Activated naive CD8-positive, alpha-beta T cell treated with anti-CD3 and anti-CD28 coated beads for 36 hours (primary cell): ENCODE measurements at regions not wholly inside any gene's neighbourhood (a gene's known extent, or its start where the extent isn't known, plus 50 kb on each side); places are given as distances from the start of the nearest gene placed in this dataset.
"Not testable (repeated sequence)": the region's sequence is repeated elsewhere in the genome, so short reads cannot be mapped to it uniquely, and the experiment has no call there.

Experiments used
- DNase-seq: peaks from one replicate; pipeline ENCODE4 v3.0.0; 2021
- H3K27ac Mint-ChIP-seq: one replicate; pipeline ENCODE4 v1.8.0; 2022; ENCODE audit warnings: mild to moderate bottlenecking, moderate library complexity, mixed read lengths
- H3K27me3 Mint-ChIP-seq: one replicate; pipeline ENCODE4 v1.8.0; 2022; ENCODE audit warnings: mild to moderate bottlenecking, mixed read lengths
- H3K36me3 Mint-ChIP-seq: one replicate; pipeline ENCODE4 v1.8.0; 2021; ENCODE audit warnings: mild to moderate bottlenecking, mixed read lengths
- H3K4me1 Mint-ChIP-seq: one replicate; pipeline ENCODE4 v1.8.0; 2021; ENCODE audit warnings: mixed read lengths
- H3K4me3 Mint-ChIP-seq: one replicate; pipeline ENCODE4 v1.8.0; 2022; ENCODE audit warnings: mild to moderate bottlenecking, moderate library complexity, mixed read lengths
- H3K9me3 Mint-ChIP-seq: one replicate; pipeline ENCODE4 v1.8.0; 2022; ENCODE audit warnings: mixed read lengths

DNA sequence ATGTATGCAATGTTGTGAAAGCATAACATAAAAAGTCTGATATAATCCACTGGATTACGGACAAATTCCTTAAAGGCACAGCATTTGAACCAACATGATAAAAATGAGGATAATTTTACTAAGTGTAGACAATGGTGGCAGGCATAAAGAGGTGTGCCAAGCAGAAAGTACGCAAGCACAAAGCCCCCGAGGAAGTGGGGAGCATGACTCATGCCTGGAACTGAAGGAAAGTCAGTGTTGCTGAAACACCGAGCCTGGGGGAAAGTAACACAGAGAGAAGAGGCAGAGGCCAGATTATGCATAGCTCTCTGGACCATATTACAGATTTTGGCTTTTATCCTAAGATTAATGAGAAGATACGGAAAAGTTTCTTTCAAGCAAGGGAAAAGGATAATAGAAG is 490.0 kb upstream of the PHF14 start:
- Mint-ChIP-seq H3K9me3 (no peaks in the 10 kb centered on the region), H3K27me3 (no peaks in the 10 kb centered on the region), H3K4me1 (no peaks in the 10 kb centered on the region), H3K4me3 (no peak overlapping the region), H3K27ac (no peak overlapping the region), H3K36me3 (no peaks in the 10 kb centered on the region)
- no peak for DNase-seq

DNA sequence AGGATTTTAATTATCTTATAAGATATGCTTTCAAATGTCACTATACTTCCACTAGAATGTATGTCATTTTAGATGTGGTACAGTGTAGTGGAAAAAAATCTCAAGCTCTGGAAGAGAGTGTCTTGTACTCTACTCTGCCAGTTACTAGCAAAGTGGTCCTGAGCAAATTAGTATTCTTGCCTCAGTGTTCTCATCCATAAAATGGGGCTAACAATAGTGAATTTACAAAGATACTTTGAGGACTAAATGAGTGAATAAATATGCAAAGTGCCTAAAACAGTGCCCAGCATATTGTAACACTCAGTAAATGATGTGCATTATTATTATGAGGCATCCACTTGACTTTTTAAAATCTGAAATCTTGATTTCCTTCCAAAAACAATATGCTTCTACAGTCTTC is 488.9 kb upstream of the PHF14 start:
- no peaks in the 10 kb centered on the region for H3K27me3 Mint-ChIP-seq
- H3K9me3 Mint-ChIP-seq, result no peaks in the 10 kb centered on the region
- no peak overlapping the region for H3K4me3 Mint-ChIP-seq
- H3K4me1 Mint-ChIP-seq, result no peaks in the 10 kb centered on the region
- H3K27ac Mint-ChIP-seq, result no peak overlapping the region
- DNase-seq, result no peak
- H3K36me3 Mint-ChIP-seq, result no peaks in the 10 kb centered on the region

DNA sequence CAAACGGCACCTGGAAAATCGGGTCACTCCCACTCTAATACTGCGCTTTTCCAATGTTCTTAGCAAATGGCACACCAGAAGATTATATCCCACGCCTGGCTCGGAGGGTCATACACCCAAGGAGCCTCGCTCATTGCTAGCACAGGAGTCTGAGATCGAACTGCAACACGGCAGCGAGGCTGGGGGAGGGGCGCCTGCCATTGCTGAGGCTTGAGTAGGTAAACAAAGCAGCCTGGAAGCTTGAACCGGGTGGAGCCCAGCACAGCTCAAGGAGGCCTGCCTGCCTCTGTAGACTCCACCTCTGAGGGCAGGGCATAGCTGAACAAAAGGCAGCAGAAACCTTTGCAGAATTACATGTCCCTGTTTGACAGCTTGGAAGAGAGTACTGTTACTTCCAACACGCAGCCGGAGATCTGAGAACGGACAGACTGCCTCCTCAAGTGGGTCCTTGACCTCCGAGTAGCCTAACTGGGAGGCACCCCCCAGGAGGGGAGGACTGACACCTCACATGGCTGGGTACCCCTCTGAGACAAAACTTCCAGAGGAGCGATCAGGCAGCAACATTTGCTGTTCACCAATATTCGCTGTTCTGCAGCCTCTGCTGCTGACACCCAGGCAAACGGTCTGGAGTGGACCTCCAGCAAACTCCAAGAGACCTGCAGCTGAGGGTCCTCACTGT is 472.3 kb upstream of the PHF14 start:
- not testable (repeated sequence) for H3K27me3 Mint-ChIP-seq, DNase-seq, H3K4me3 Mint-ChIP-seq, H3K4me1 Mint-ChIP-seq, H3K36me3 Mint-ChIP-seq, H3K27ac Mint-ChIP-seq
- H3K9me3 Mint-ChIP-seq, result peaks cover 20% of the 10 kb centered on the region

DNA sequence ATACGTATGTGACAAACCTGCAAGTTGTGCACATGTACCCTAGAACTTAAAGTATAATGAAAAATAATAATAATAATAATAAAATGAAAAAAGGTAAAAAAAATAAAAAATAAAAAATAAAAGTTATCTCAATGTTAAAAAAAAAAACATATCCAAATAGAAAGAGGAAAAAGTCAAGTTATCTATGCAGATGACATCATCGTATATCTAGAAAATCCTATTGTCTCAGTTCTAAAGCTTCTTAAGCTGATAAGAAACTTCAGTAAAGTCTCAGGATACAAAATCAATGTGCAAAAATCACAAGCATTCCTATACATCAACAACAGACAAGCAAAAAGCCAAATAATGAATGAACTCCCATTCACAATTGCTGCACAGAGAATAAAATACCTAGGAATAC is 466.6 kb upstream of the PHF14 start:
- no peaks in the 10 kb centered on the region for H3K27me3 Mint-ChIP-seq
- H3K9me3 Mint-ChIP-seq, result peaks cover 9% of the 10 kb centered on the region
- H3K27ac Mint-ChIP-seq, result no peak overlapping the region
- H3K4me3 Mint-ChIP-seq, result no peak overlapping the region
- no peaks in the 10 kb centered on the region for H3K36me3 Mint-ChIP-seq
- DNase-seq, result no peak
- no peaks in the 10 kb centered on the region for H3K4me1 Mint-ChIP-seq

DNA sequence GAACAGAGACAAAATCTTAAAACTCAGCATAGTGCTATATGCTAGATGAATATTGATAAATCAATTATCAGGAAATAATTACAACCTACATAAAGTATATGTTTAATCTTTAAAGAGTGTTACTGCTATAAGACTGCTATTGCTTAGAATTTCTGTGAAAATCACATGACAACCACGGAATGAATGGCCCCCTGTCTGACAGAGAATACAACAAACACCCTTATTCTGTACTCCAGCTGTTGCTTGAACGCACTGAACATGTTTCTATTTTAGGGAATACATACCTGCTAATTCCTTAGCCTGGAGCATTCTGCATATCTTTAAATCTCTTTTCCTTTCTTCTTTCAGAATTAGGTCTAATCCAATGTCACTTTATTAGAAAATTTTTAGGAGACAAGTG is 452.4 kb upstream of the PHF14 start:
- H3K4me1 Mint-ChIP-seq, result no peaks in the 10 kb centered on the region
- no peaks in the 10 kb centered on the region for H3K36me3 Mint-ChIP-seq
- H3K27ac Mint-ChIP-seq, result no peak overlapping the region
- no peak overlapping the region for H3K4me3 Mint-ChIP-seq
- peaks cover 3% of the 10 kb centered on the region for H3K9me3 Mint-ChIP-seq
- no peak for DNase-seq
- H3K27me3 Mint-ChIP-seq, result no peaks in the 10 kb centered on the region

DNA sequence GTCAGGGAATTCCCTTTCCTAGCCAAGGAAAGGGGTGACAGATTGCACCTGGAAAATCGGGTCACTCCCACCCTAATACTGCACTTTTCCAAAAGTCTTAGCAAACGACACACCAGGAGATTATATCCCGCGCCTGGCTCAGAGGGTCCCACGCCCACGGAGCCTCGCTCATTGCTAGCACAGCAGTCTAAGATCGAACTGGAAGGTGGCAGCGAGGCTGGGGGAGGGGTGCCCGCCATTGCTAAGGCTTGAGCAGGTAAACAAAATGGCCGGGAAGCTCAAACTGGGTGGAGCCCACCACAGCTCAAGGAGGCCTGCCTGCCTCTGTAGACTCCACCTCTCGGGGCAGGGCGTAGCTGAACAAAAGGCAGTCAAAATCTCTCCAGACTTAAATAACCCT is 440.2 kb upstream of the PHF14 start:
- H3K36me3 Mint-ChIP-seq, H3K4me3 Mint-ChIP-seq, DNase-seq, H3K27me3 Mint-ChIP-seq, H3K27ac Mint-ChIP-seq, H3K4me1 Mint-ChIP-seq, H3K9me3 Mint-ChIP-seq: not testable (repeated sequence)

DNA sequence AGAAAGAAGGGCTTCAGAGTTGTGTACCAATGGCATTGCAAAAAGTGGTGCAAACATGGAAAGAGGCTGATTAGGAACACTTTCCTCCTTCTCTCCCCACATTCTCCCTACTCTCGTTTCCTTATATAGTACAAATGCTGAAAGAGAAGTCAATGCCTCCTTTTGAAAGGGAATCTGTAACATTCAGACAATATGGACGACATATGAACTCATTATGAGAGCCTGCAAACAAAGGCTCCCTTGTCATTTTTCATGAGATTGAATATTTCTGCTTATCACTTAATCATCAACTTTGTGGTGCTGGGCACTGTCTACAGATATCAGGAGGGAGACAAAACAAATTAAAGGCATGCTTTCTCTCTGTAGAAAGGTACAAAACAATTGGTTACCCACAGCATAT is 437.1 kb upstream of the PHF14 start:
- Mint-ChIP-seq H3K4me3 (no peak overlapping the region), H3K36me3 (no peaks in the 10 kb centered on the region), H3K4me1 (no peaks in the 10 kb centered on the region), H3K27me3 (no peaks in the 10 kb centered on the region), H3K27ac (no peak overlapping the region), H3K9me3 (no peaks in the 10 kb centered on the region)
- DNase-seq, result no peak

DNA sequence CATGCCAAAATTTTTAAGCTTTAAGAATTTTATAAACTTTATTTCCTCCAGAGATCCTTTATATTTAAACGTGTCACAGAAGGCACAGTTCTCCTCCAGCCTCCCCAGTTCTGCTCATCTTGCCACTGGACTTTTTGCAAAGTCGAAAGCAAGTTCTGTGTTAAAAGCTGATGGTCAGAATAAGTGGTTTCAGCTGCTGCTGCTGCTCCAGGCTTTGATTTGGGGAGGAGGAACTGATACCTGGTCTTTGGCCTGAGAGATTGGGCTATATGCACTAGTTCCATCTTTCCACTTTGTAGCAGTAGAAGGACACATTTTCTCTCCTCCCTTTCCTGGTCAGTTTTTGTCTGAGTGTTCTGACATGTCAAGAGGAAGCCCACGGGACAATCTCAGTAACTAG is 435.9 kb upstream of the PHF14 start:
- no peak overlapping the region for H3K4me3 Mint-ChIP-seq
- no peak overlapping the region for H3K27ac Mint-ChIP-seq
- H3K36me3 Mint-ChIP-seq, result no peaks in the 10 kb centered on the region
- no peaks in the 10 kb centered on the region for H3K4me1 Mint-ChIP-seq
- DNase-seq, result no peak
- H3K9me3 Mint-ChIP-seq, result no peaks in the 10 kb centered on the region
- H3K27me3 Mint-ChIP-seq, result no peaks in the 10 kb centered on the region

DNA sequence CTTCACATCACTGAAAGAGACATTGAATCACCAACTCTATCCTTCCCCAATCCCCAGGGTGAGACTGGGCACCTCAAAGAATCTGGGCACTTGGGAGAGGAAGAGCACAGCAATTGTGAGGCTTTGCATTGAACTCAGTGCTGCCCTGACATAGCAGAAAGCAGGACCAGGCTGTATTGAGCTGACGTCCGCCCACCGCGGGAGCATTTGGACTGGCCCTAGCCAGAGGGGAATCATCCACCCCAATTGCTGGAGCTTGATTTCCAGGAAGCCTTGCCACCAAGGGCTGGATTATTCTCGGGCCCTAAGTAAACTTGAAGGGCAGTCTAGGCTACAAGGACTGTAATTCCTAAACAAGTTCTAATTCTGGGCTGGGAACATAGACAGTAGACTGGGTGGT is 416.3 kb upstream of the PHF14 start:
- H3K4me1 Mint-ChIP-seq, result no peaks in the 10 kb centered on the region
- no peak overlapping the region for H3K27ac Mint-ChIP-seq
- no peaks in the 10 kb centered on the region for H3K36me3 Mint-ChIP-seq
- no peak for DNase-seq
- no peak overlapping the region for H3K4me3 Mint-ChIP-seq
- no peaks in the 10 kb centered on the region for H3K9me3 Mint-ChIP-seq
- H3K27me3 Mint-ChIP-seq, result no peaks in the 10 kb centered on the region

DNA sequence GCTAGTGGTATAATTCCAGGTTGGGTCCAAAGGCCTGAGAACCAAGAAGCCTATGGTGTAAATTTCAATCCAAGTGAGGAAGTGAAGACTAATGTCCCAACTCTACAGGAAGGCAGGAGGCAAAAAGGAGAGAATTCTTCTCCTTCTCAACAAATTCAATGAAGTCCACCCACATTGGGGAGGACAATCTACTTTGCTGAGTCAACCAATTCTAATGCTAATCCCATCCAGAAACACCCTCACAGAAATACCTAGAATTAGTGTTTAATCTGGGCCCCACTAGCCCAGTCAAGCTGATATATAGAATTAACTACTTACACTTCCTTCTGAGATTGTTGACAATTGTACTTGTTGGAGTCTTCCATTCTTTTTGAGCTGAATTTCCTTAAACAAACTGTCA is 413.2 kb upstream of the PHF14 start:
- no peaks in the 10 kb centered on the region for H3K36me3 Mint-ChIP-seq
- H3K4me3 Mint-ChIP-seq, result no peak overlapping the region
- H3K27me3 Mint-ChIP-seq, result no peaks in the 10 kb centered on the region
- H3K27ac Mint-ChIP-seq, result no peak overlapping the region
- DNase-seq, result no peak
- H3K4me1 Mint-ChIP-seq, result no peaks in the 10 kb centered on the region
- H3K9me3 Mint-ChIP-seq, result no peaks in the 10 kb centered on the region

DNA sequence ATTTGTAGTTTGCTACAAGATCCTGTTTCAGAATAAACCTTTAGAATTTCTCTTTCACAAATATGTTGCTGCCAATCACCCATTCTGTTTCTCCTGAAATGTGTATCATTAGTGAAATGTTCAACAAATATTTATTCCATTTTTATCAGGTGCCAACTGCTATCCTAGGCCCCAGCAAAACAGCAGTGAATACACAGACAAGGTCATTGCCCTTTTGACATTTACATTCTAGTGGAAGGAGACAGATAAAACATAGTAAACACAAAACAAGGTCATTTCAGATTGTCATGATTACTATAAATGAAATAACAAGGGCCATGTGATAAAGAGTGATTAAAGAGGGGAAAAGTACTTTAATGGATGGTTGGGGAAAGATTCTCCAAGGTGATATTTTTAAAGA is 404.8 kb upstream of the PHF14 start:
- no peaks in the 10 kb centered on the region for H3K9me3 Mint-ChIP-seq
- no peak for DNase-seq
- no peaks in the 10 kb centered on the region for H3K27me3 Mint-ChIP-seq
- H3K4me3 Mint-ChIP-seq, result no peak overlapping the region
- H3K4me1 Mint-ChIP-seq, result no peaks in the 10 kb centered on the region
- no peaks in the 10 kb centered on the region for H3K36me3 Mint-ChIP-seq
- H3K27ac Mint-ChIP-seq, result no peak overlapping the region

DNA sequence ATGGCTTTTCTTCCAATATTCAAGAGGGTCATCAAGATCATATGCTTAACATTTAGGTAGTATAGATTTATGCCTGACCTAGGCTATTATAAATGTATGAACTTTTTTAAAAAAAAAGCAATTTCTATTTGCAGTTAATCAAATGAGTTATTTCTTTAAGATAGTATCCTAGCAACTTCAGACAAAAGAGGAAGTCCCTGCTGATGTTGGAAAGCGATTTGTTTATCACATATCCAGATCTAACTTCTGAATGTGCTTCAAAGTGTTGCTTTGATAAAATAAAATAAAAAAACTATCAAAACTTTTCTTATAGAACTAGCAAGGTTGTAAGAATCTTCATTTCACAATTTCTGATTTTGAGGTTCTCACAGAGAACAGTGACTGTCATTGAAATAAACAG is 401.9 kb upstream of the PHF14 start:
- Mint-ChIP-seq H3K4me3 (no peak overlapping the region), H3K27me3 (no peaks in the 10 kb centered on the region), H3K27ac (no peak overlapping the region), H3K36me3 (no peaks in the 10 kb centered on the region), H3K4me1 (no peaks in the 10 kb centered on the region), H3K9me3 (no peaks in the 10 kb centered on the region)
- no peak for DNase-seq

DNA sequence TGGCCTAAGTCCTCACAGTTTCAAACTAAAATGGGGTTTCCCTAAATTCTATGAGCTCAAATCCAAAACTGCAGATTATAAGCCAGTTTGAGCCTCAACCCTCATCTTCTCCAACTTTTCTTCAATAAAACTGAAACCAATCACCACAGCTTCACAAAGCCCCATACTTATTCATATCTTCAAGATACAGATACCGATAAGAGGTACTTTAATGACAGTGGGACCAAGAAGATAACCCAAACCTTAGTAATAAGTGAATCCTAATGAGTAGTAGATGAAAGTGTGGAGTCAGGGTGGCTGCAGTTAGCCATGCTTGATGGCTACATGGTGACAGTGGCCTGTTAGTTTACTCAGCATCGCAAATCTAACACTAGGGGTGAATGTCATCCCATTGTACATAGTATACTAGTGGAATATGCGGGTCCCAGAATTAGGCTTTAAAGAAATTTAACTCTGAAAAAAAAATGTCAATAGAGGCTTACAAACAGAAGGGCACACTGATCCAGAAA is 395.8 kb upstream of the PHF14 start:
- no peaks in the 10 kb centered on the region for H3K27me3 Mint-ChIP-seq
- no peaks in the 10 kb centered on the region for H3K36me3 Mint-ChIP-seq
- no peaks in the 10 kb centered on the region for H3K4me1 Mint-ChIP-seq
- no peak overlapping the region for H3K4me3 Mint-ChIP-seq
- no peaks in the 10 kb centered on the region for H3K9me3 Mint-ChIP-seq
- no peak overlapping the region for H3K27ac Mint-ChIP-seq
- no peak for DNase-seq

DNA sequence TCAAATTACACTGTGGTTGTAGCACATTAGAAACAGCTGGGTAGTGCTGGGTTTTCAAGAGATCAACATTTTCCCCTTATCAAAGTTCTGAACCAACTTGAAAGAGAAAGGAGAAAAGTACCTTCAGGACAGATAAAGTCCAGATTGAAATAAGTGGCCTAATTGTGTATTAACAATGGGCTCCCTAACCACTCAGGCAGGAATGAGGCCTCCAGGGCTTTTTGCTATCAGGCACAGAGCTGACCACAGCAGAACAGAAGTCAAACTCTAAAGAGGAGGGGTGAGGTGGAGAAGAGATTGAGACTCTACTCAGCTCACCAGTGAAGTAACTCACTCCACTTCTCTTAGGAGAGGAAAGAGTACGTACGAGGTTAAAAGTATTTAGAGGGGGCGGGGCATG is 394.1 kb upstream of the PHF14 start:
- Mint-ChIP-seq H3K9me3 (no peaks in the 10 kb centered on the region), H3K27ac (no peak overlapping the region), H3K4me1 (no peaks in the 10 kb centered on the region)

DNA sequence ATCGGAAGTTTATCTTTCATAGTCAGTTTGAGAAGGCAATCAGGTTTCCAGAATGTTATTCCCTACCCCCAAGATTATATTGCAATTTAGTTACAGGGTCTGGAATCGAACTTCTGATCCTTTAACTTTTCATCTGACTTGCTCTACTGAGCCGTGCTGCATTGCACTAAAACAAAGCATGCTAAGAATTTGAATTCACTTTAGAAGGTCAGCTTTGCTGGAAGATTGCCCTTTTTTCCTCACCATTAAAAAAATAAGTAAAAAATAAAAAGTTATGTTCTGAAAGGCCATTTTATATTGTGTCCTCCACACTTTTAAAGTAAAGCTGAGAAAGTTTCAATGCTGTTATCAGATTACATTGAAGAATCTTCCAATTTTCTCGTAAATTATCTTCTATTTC is 388.8 kb upstream of the PHF14 start:
- H3K36me3 Mint-ChIP-seq, result no peaks in the 10 kb centered on the region
- H3K4me3 Mint-ChIP-seq, result no peak overlapping the region
- no peaks in the 10 kb centered on the region for H3K9me3 Mint-ChIP-seq
- H3K4me1 Mint-ChIP-seq, result no peaks in the 10 kb centered on the region
- no peak for DNase-seq
- no peaks in the 10 kb centered on the region for H3K27me3 Mint-ChIP-seq
- H3K27ac Mint-ChIP-seq, result no peak overlapping the region

More for the DNA sequence above, 394.1 kb upstream of the PHF14 start:
- H3K36me3 Mint-ChIP-seq, result no peaks in the 10 kb centered on the region
- H3K4me3 Mint-ChIP-seq, result no peak overlapping the region
- no peak for DNase-seq
- H3K27me3 Mint-ChIP-seq, result no peaks in the 10 kb centered on the region

DNA sequence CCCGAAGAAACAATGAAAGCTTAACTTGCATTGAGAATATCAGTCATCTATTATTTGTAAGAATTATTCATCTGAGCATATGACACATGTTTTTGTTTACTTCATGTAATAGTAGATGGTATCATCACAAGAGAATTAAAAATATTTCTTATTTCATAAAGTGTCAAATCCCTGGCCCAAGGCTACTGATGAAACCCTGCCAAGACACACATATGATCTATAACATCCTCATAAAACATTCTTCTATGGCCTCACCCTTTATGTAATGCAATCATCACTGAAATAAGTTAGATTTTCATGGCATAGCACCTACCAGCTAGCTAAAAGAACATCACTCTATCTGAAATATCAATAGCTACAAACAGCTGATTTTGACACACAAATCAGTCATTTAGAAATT is 385.6 kb upstream of the PHF14 start:
- Mint-ChIP-seq H3K27ac (no peak overlapping the region), H3K4me3 (no peak overlapping the region), H3K36me3 (no peaks in the 10 kb centered on the region), H3K4me1 (no peaks in the 10 kb centered on the region), H3K27me3 (no peaks in the 10 kb centered on the region), H3K9me3 (no peaks in the 10 kb centered on the region)
- no peak for DNase-seq

DNA sequence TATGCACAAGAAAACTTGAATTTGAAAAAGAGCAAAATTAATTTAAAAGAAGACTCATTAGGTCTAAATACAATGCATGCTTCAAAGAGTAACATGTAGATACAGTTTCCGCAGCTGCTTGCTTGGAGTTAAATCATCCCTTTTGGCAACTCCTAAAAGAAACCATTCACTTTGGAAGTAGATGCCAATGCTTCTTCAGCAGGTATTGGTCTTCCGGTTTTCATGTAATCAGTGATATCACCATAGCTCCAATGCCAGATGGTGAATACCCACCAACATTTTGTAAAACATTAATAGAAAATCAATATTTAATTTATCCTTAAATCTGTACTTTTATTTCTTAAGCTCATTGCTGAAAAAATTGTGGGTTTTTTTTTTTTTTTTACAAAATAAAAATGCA is 381.1 kb upstream of the PHF14 start:
- no peaks in the 10 kb centered on the region for H3K36me3 Mint-ChIP-seq
- no peaks in the 10 kb centered on the region for H3K27me3 Mint-ChIP-seq
- DNase-seq, result no peak
- peaks cover 2% of the 10 kb centered on the region for H3K4me1 Mint-ChIP-seq
- H3K9me3 Mint-ChIP-seq, result no peaks in the 10 kb centered on the region
- H3K27ac Mint-ChIP-seq, result no peak overlapping the region
- H3K4me3 Mint-ChIP-seq, result no peak overlapping the region
